ENCODE measurements at regions not wholly inside any gene's neighbourhood (a gene's known extent, or its start where the extent isn't known, plus 50 kb on each side); places are given as distances from the start of the nearest gene placed in this dataset.

- TF ChIP-seq CTCF (conservative IDR thresholded peaks at IDR 0.05; ENCODE audit: low read depth, low read length) (no peak), EZH2 (IDR thresholded peaks at IDR 0.05; ENCODE audit: borderline replicate concordance, low read depth, low read length, poor library complexity, severe bottlenecking) (no peak)
Observed at GRCh38 chr15:95410757-95411156, 919.7 kb upstream of the NR2F2 start.
